H9 (cell line): ENCODE measurements at regions not wholly inside any gene's neighbourhood (a gene's known extent, or its start where the extent isn't known, plus 50 kb on each side); places are given as distances from the start of the nearest gene placed in this dataset.

Experiments used
- DNase-seq: peaks from one replicate; pipeline ENCODE4 v3.0.0-alpha.2; 2017
- H2AFZ ChIP-seq: one replicate; pipeline ENCODE4 v1.6.1; 2013; ENCODE audit warnings: mild to moderate bottlenecking, low read length, control low read depth, moderate library complexity
- H2AK5ac ChIP-seq: 2 replicates; pipeline ENCODE4 v1.6.1; 2013; ENCODE audit warnings: low read length, control low read depth, mixed read lengths; ENCODE audit not compliant: insufficient read length
- H2BK120ac ChIP-seq: one replicate; pipeline ENCODE4 v1.6.1; 2013; ENCODE audit warnings: low read depth, mild to moderate bottlenecking, low read length, control low read depth, inconsistent platforms; ENCODE audit not compliant: poor library complexity, severe bottlenecking
- H2BK12ac ChIP-seq: 2 replicates; pipeline ENCODE4 v1.6.1; 2013; ENCODE audit warnings: low read length, control low read depth, mixed read lengths, low read depth; ENCODE audit not compliant: insufficient read length
- H2BK15ac ChIP-seq: 2 replicates; pipeline ENCODE4 v1.6.1; 2013; ENCODE audit warnings: low read depth, low read length, control low read depth
- H2BK20ac ChIP-seq: one replicate; pipeline ENCODE4 v1.6.1; 2013; ENCODE audit warnings: low read depth, mild to moderate bottlenecking, low read length, control low read depth, inconsistent platforms; ENCODE audit not compliant: poor library complexity, severe bottlenecking
- H2BK5ac ChIP-seq: 2 replicates; pipeline ENCODE4 v1.6.1; 2013; ENCODE audit warnings: low read length, control low read depth, mixed read lengths; ENCODE audit not compliant: insufficient read length
- H3K14ac ChIP-seq: 2 replicates; pipeline ENCODE4 v1.6.1; 2013; ENCODE audit warnings: low read length, control low read depth; ENCODE audit not compliant: insufficient read depth
- H3K18ac ChIP-seq: 2 replicates; pipeline ENCODE4 v1.6.1; 2013; ENCODE audit warnings: low read depth, mild to moderate bottlenecking, mixed read lengths, low read length, control low read depth; ENCODE audit not compliant: insufficient read length
- H3K23ac ChIP-seq: 2 replicates; pipeline ENCODE4 v1.6.1; 2013; ENCODE audit warnings: low read length, control low read depth, mixed read lengths, low read depth; ENCODE audit not compliant: insufficient read length
- H3K23me2 ChIP-seq: 2 replicates; pipeline ENCODE4 v1.6.1; 2013; ENCODE audit warnings: low read depth, mild to moderate bottlenecking, mixed read lengths, low read length, control low read depth; ENCODE audit not compliant: insufficient read length, poor library complexity, severe bottlenecking
- H3K27ac ChIP-seq: 2 replicates; pipeline ENCODE4 v1.5.1; 2013; ENCODE audit warnings: low read length, control low read depth, mixed read lengths, low read depth; ENCODE audit not compliant: insufficient read length
- H3K27me3 ChIP-seq: 2 replicates; pipeline ENCODE4 v1.6.1; 2013; ENCODE audit warnings: low read length, control low read depth, inconsistent platforms; ENCODE audit not compliant: insufficient read depth
- H3K4ac ChIP-seq: 2 replicates; pipeline ENCODE4 v1.6.1; 2013; ENCODE audit warnings: low read depth, mild to moderate bottlenecking, control low read depth, inconsistent platforms, low read length, moderate library complexity
- H3K4me1 ChIP-seq: 2 replicates; pipeline ENCODE4 v1.6.1; 2013; ENCODE audit warnings: low read length, control low read depth, inconsistent platforms; ENCODE audit not compliant: insufficient read depth
- H3K4me2 ChIP-seq: 2 replicates; pipeline ENCODE4 v1.6.1; 2013; ENCODE audit warnings: low read length, control low read depth, mixed read lengths; ENCODE audit not compliant: insufficient read length, insufficient read depth
- H3K56ac ChIP-seq: 2 replicates; pipeline ENCODE4 v1.6.1; 2013; ENCODE audit warnings: low read depth, mild to moderate bottlenecking, mixed read lengths, low read length, control low read depth; ENCODE audit not compliant: insufficient read length
- H3K79me1 ChIP-seq: 2 replicates; pipeline ENCODE4 v1.6.1; 2013; ENCODE audit warnings: low read depth, mild to moderate bottlenecking, moderate library complexity, low read length, control low read depth, inconsistent platforms; ENCODE audit not compliant: insufficient read depth, poor library complexity, severe bottlenecking
- H3K79me2 ChIP-seq: 2 replicates; pipeline ENCODE4 v1.6.1; 2013; ENCODE audit warnings: low read length, control low read depth, inconsistent platforms; ENCODE audit not compliant: insufficient read depth
- H3K9ac ChIP-seq: 2 replicates; pipeline ENCODE4 v1.6.1; 2013; ENCODE audit warnings: low read length, control low read depth, mixed read lengths; ENCODE audit not compliant: insufficient read length; ENCODE audit errors: extremely low read depth
- H3K9me3 ChIP-seq: one replicate; pipeline ENCODE4 v1.6.1; 2013; ENCODE audit warnings: low read depth, low read length, inconsistent platforms; ENCODE audit not compliant: control insufficient read depth
- H3T11ph ChIP-seq: one replicate; pipeline ENCODE4 v1.6.1; 2013; ENCODE audit warnings: mild to moderate bottlenecking, low read length, control low read depth, inconsistent platforms
- H4K20me1 ChIP-seq: one replicate; pipeline ENCODE4 v1.6.1; 2013; ENCODE audit not compliant: control insufficient read depth, insufficient read length, insufficient read depth
- H4K5ac ChIP-seq: 2 replicates; pipeline ENCODE4 v1.6.1; 2013; ENCODE audit warnings: low read depth, mild to moderate bottlenecking, mixed read lengths, low read length, control low read depth; ENCODE audit not compliant: insufficient read length
- H4K8ac ChIP-seq: replicated peaks from 2 replicates; pipeline ENCODE4 v1.6.1; 2013; ENCODE audit warnings: low read length, control low read depth, mixed read lengths, low read depth; ENCODE audit not compliant: insufficient read length
- H4K91ac ChIP-seq: 2 replicates; pipeline ENCODE4 v1.6.1; 2013; ENCODE audit warnings: low read depth, mild to moderate bottlenecking, moderate library complexity, mixed read lengths, low read length, control low read depth; ENCODE audit not compliant: insufficient read length
- H3K27ac Mint-ChIP-seq, 3 experiments: 2 replicates in 2 of 3; 3 replicates in 1 of 3; pipeline ENCODE4 v1.8.0; 2020 to 2021; ENCODE audit warnings: mixed read lengths in 3 of 3, mild to moderate bottlenecking in 1 of 3, moderate library complexity in 1 of 3
- H3K27me3 Mint-ChIP-seq: 2 replicates; pipeline ENCODE4 v1.8.0; 2021; ENCODE audit warnings: low read depth, mild to moderate bottlenecking, moderate library complexity, mixed read lengths
- H3K36me3 Mint-ChIP-seq, 3 experiments: 2 replicates in 2 of 3; 3 replicates in 1 of 3; pipeline ENCODE4 v1.8.0; 2020 to 2021; ENCODE audit warnings: low read depth in 3 of 3, mixed read lengths in 3 of 3; ENCODE audit not compliant: insufficient read depth in 1 of 3
- H3K4me1 Mint-ChIP-seq, 2 experiments: 2 replicates each; pipeline ENCODE4 v1.8.0; 2020; ENCODE audit warnings: mixed read lengths in 2 of 2
- H3K4me3 Mint-ChIP-seq, 2 experiments: 2 replicates in 1 of 2; 3 replicates in 1 of 2; pipeline ENCODE4 v1.8.0; 2020 to 2021; ENCODE audit warnings: mild to moderate bottlenecking in 2 of 2, mixed read lengths in 2 of 2, moderate library complexity in 1 of 2
- H3K9me3 Mint-ChIP-seq, 2 experiments: 2 replicates in 1 of 2; 3 replicates in 1 of 2; pipeline ENCODE4 v1.8.0; 2020; ENCODE audit warnings: mild to moderate bottlenecking in 2 of 2, mixed read lengths in 2 of 2, moderate library complexity in 1 of 2
- CTCF ChIP-seq: fragments of 200-600 bp; sonication (generic); conservative IDR thresholded peaks from 3 replicates; pipeline ENCODE4 v1.8.0; 2021; ENCODE audit warnings: antibody characterized with exemption, mild to moderate bottlenecking
- WGBS: extraction: QIAGEN DNeasy Blood & Tissue Kit; methylation state at CpG from one replicate; pipeline ENCODE4 v1.1.7; 2013; ENCODE audit warnings: missing lambda C conversion rate, low lambda C conversion rate, mixed read lengths; ENCODE audit not compliant: insufficient read length; ENCODE audit errors: extremely low coverage; 5-methylcytosine and 5-hydroxymethylcytosine counted together

GRCh38 chr3:107284612-107285011 lies 92.6 kb upstream of the CCDC54 start:
- Histone ChIP-seq H2AK5ac (no peak overlapping the region), H3K27me3 (no peaks in the 10 kb centered on the region; the same call in 1 of the 2 replicates), H2BK15ac (no peak overlapping the region), H2BK5ac (no peak overlapping the region), H3K9ac (no peak overlapping the region), H3K56ac (no peak overlapping the region), H2BK12ac (no peak overlapping the region), H3K4me1 (peaks cover 10% of the 10 kb centered on the region), H2AFZ (no peak overlapping the region), H3K14ac (no peak overlapping the region), H3K27ac (no peak overlapping the region), H3K23me2 (no peaks in the 10 kb centered on the region), H3K79me2 (no peaks in the 10 kb centered on the region), H2BK120ac (no peak overlapping the region), H3K4me2 (no peak overlapping the region), H4K20me1 (no peaks in the 10 kb centered on the region), H3K4ac (no peak overlapping the region), H3K23ac (no peak overlapping the region), H4K91ac (no peak overlapping the region), H3K9me3 (no peaks in the 10 kb centered on the region), H4K5ac (no peak overlapping the region), H3T11ph (no peak overlapping the region), H2BK20ac (no peak overlapping the region), H4K8ac (no peak overlapping the region), H3K18ac (no peak overlapping the region), H3K79me1 (no peaks in the 10 kb centered on the region)
- Mint-ChIP-seq H3K36me3 (peaks cover 6% of the 10 kb centered on the region in 3 experiments; a peak in 5 of 7 replicates), H3K4me3 (no peak overlapping the region), H3K9me3 (peaks cover 7 to 10% of the 10 kb centered on the region in 2 experiments), H3K27me3 (peaks cover 5% of the 10 kb centered on the region; the same call in 1 of the 2 replicates), H3K27ac (peak overlapping the region in 1 of 3 experiments; percentile 97; a peak in 3 of 7 replicates), H3K4me1 (peaks cover 35 to 37% of the 10 kb centered on the region in 2 experiments)
- WGBS = no CpG with 5 or more reads among the region's 1 CpG
- TF ChIP-seq CTCF = no peak
- DNase-seq = no peak
